ENCODE measurements at regions not wholly inside any gene's neighbourhood (a gene's known extent, or its start where the extent isn't known, plus 50 kb on each side); places are given as distances from the start of the nearest gene placed in this dataset.

DNA sequence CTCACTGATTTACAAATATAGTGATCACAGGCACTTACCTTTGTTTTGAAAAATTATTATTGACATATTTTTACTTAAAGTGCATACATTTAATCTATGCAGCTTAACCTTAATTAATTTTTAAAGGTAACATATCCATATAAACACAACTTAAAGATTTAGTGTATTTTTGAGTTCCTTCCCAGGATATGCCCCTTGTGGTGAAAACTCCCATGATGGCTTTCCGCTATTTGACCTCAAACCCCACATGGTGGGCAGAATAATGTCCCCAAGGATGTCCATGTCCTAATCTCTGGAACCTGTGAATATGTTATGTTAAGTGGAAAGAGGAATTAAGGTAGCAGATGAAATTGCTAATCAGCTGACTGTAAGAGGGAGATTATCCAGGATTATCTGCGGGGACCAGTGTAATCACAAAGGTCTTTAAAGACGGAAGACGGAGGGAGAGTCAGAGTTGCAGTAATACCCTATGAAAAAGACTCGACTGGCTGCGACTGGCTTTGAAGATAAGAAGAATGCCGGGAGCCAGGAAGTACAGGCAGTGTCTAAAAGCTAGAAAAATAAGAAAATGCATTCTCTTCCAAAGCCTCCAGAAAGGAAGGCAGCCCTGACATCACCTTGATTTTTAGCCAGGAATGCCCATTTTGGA is 193.9 kb downstream of the ICE1 start:
- no peaks in the 10 kb centered on the region for H3K27me3 ChIP-seq (ENCODE audit: control insufficient read depth in 1 of 2, insufficient read depth in 2 of 2, low read length in 1 of 2)

GRCh38 chr5:5615569-5615968 is 193.1 kb downstream of the ICE1 start:
- 93 to 99% methylated on average over 1 of the region's 1 CpG for WGBS, 2 donors
- peaks cover 0 to 4% of the 10 kb centered on the region in 2 donors for H3K4me1 ChIP-seq (ENCODE audit: control insufficient read depth in 1 of 2, insufficient read depth in 2 of 2, low read length in 2 of 2)
- no peaks in the 10 kb centered on the region for H3K27me3 ChIP-seq (ENCODE audit: control insufficient read depth in 1 of 2, insufficient read depth in 2 of 2, low read length in 1 of 2)
- DNase-seq (no peak), ATAC-seq (ENCODE audit: low FRiP score) (no peak)
- no peaks in the 10 kb centered on the region for H3K36me3 ChIP-seq (ENCODE audit: control insufficient read depth in 1 of 2, insufficient read depth in 2 of 2, low read length in 1 of 2)
- H3K9me3 ChIP-seq (ENCODE audit: control insufficient read depth, low read length): no peaks in the 10 kb centered on the region
- H3K4me3 ChIP-seq (ENCODE audit: low read length in 2 of 2): no peak overlapping the region
- H3K27ac ChIP-seq (ENCODE audit: low read depth in 1 of 2, low read length in 2 of 2): no peak overlapping the region
- intact Hi-C loops (cut with DNase I): no loop called here

More for the DNA sequence above, 193.9 kb downstream of the ICE1 start:
- 16 to 17% methylated on average over 7 of the region's 7 CpGs for WGBS, 2 donors
- no peak overlapping the region for H3K27ac ChIP-seq (ENCODE audit: low read depth in 1 of 2, low read length in 2 of 2)
- peaks cover 0 to 4% of the 10 kb centered on the region in 2 donors for H3K4me1 ChIP-seq (ENCODE audit: control insufficient read depth in 1 of 2, insufficient read depth in 2 of 2, low read length in 2 of 2)
- no peak for DNase-seq
- H3K4me3 ChIP-seq (ENCODE audit: low read length in 2 of 2): no peak overlapping the region
- no peak for ATAC-seq (ENCODE audit: low FRiP score)
- intact Hi-C loops (cut with DNase I): no loop called here
- no peaks in the 10 kb centered on the region for H3K36me3 ChIP-seq (ENCODE audit: control insufficient read depth in 1 of 2, insufficient read depth in 2 of 2, low read length in 1 of 2)
- H3K9me3 ChIP-seq (ENCODE audit: control insufficient read depth, low read length): peaks cover 2% of the 10 kb centered on the region

- no peak for ATAC-seq (ENCODE audit: low FRiP score)
- no peaks in the 10 kb centered on the region for H3K36me3 ChIP-seq (ENCODE audit: control insufficient read depth in 1 of 2, insufficient read depth in 2 of 2, low read length in 1 of 2)
- H3K4me3 ChIP-seq (ENCODE audit: low read length in 2 of 2): no peak overlapping the region
- H3K9me3 ChIP-seq (ENCODE audit: control insufficient read depth, low read length): no peaks in the 10 kb centered on the region
- no peak for DNase-seq
- no peaks in the 10 kb centered on the region for H3K27me3 ChIP-seq (ENCODE audit: control insufficient read depth in 1 of 2, insufficient read depth in 2 of 2, low read length in 1 of 2)
- 83 to 91% methylated on average over 6 of the region's 6 CpGs for WGBS, 2 donors
- H3K4me1 ChIP-seq (ENCODE audit: control insufficient read depth in 1 of 2, insufficient read depth in 2 of 2, low read length in 2 of 2): peaks cover 0 to 4% of the 10 kb centered on the region in 2 donors
- H3K27ac ChIP-seq (ENCODE audit: low read depth in 1 of 2, low read length in 2 of 2): no peak overlapping the region
- intact Hi-C loops (cut with DNase I): no loop called here
These were observed 190.9 kb downstream of the ICE1 start for GRCh38 chr5:5613261-5613990.

DNA sequence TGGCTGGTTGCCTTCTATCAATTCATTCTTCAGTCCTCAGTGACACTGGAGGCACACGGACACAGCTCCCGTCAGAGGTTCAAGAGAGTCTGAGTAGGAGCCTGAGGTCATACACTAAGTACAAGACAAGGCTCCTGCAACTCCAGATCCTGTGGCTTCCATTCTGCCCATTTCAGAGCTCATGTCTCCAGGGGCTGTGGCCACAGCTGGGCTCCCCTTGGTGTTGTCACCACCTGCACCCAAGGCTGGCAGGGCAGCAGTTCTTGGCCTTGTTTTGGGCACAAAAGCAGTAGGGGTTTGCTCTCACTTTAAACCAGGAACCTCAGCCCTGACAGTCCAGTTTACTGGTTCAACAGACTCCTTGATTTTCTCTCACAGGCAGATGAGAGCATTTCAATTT is 189.6 kb downstream of the ICE1 start:
- WGBS, 2 donors: 95 to 97% methylated on average over 2 of the region's 2 CpGs
- no peaks in the 10 kb centered on the region for H3K9me3 ChIP-seq (ENCODE audit: control insufficient read depth, low read length)
- H3K4me1 ChIP-seq (ENCODE audit: control insufficient read depth in 1 of 2, insufficient read depth in 2 of 2, low read length in 2 of 2): peaks cover 0 to 4% of the 10 kb centered on the region in 2 donors
- ATAC-seq (ENCODE audit: low FRiP score) (no peak), DNase-seq (no peak)
- no peaks in the 10 kb centered on the region for H3K36me3 ChIP-seq (ENCODE audit: control insufficient read depth in 1 of 2, insufficient read depth in 2 of 2, low read length in 1 of 2)
- H3K27me3 ChIP-seq (ENCODE audit: control insufficient read depth in 1 of 2, insufficient read depth in 2 of 2, low read length in 1 of 2): no peaks in the 10 kb centered on the region
- no peak overlapping the region for H3K27ac ChIP-seq (ENCODE audit: low read depth in 1 of 2, low read length in 2 of 2)
- intact Hi-C loops (cut with DNase I): no loop called here
- H3K4me3 ChIP-seq (ENCODE audit: low read length in 2 of 2): no peak overlapping the region

- no peak for ATAC-seq (ENCODE audit: low FRiP score)
- WGBS, 2 donors: 92 to 97% methylated on average over 7 of the region's 7 CpGs
- intact Hi-C loops (cut with DNase I): no loop called here
These were observed 187.5 kb downstream of the ICE1 start for GRCh38 chr5:5609935-5610334.

DNA sequence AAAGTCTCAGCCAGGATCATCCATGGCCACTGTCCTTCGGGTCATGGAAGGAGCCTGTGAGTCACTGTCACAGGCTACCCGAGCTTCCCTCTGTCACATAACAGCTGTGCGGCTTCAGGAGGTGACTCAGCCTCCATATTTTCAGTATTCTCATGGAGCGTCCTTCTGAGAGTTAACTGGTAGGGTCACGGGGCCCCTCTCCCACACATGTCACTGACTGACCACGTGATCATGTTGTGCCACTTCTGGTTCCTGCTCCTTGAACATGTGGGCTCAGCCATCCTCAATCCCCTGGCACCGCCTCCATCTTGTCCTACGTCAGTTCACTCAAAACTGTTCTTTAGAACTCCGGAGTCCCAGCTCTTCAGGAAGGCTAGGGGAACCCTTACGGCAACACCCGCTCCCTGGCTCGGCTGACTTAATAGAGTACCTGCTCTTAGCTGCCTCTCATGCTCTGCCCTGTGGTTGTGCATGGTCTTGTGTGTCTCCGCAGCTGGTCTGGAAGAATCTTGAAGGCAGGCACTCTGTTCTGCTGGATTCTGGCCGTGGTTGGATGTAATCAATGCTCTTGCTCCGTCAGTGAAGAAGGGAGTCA is 182.8 kb downstream of the ICE1 start:
- Histone ChIP-seq H3K27me3 (ENCODE audit: control insufficient read depth in 1 of 2, insufficient read depth in 2 of 2, low read length in 1 of 2) (no peaks in the 10 kb centered on the region), H3K4me1 (ENCODE audit: control insufficient read depth in 1 of 2, insufficient read depth in 2 of 2, low read length in 2 of 2) (no peaks in the 10 kb centered on the region), H3K4me3 (ENCODE audit: low read length in 2 of 2) (no peak overlapping the region), H3K9me3 (ENCODE audit: control insufficient read depth, low read length) (no peaks in the 10 kb centered on the region), H3K27ac (ENCODE audit: low read depth in 1 of 2, low read length in 2 of 2) (no peak overlapping the region), H3K36me3 (ENCODE audit: control insufficient read depth in 1 of 2, insufficient read depth in 2 of 2, low read length in 1 of 2) (no peaks in the 10 kb centered on the region)
- ATAC-seq (ENCODE audit: low FRiP score): no peak
- no peak for DNase-seq
- WGBS, 2 donors: 87 to 93% methylated on average over 15 of the region's 15 CpGs
- intact Hi-C loops (cut with DNase I): no loop called here

More at GRCh38 chr5:5609935-5610334, 187.5 kb downstream of the ICE1 start:
- no peaks in the 10 kb centered on the region for H3K36me3 ChIP-seq (ENCODE audit: control insufficient read depth in 1 of 2, insufficient read depth in 2 of 2, low read length in 1 of 2)
- H3K27me3 ChIP-seq (ENCODE audit: control insufficient read depth in 1 of 2, insufficient read depth in 2 of 2, low read length in 1 of 2): no peaks in the 10 kb centered on the region
- no peaks in the 10 kb centered on the region for H3K4me1 ChIP-seq (ENCODE audit: control insufficient read depth in 1 of 2, insufficient read depth in 2 of 2, low read length in 2 of 2)
- no peak overlapping the region for H3K4me3 ChIP-seq (ENCODE audit: low read length in 2 of 2)
- no peak for DNase-seq
- no peaks in the 10 kb centered on the region for H3K9me3 ChIP-seq (ENCODE audit: control insufficient read depth, low read length)
- no peak overlapping the region for H3K27ac ChIP-seq (ENCODE audit: low read depth in 1 of 2, low read length in 2 of 2)

GRCh38 chr5:5602554-5602953 is 180.1 kb downstream of the ICE1 start:
- Histone ChIP-seq H3K27me3 (ENCODE audit: control insufficient read depth in 1 of 2, insufficient read depth in 2 of 2, low read length in 1 of 2) (no peaks in the 10 kb centered on the region), H3K4me3 (ENCODE audit: low read length in 2 of 2) (no peak overlapping the region), H3K36me3 (ENCODE audit: control insufficient read depth in 1 of 2, insufficient read depth in 2 of 2, low read length in 1 of 2) (no peaks in the 10 kb centered on the region), H3K9me3 (ENCODE audit: control insufficient read depth, low read length) (no peaks in the 10 kb centered on the region), H3K4me1 (ENCODE audit: control insufficient read depth in 1 of 2, insufficient read depth in 2 of 2, low read length in 2 of 2) (no peaks in the 10 kb centered on the region), H3K27ac (ENCODE audit: low read depth in 1 of 2, low read length in 2 of 2) (no peak overlapping the region)
- WGBS, 2 donors: 96 to 98% methylated on average over 1 of the region's 1 CpG
- intact Hi-C loops (cut with DNase I): no loop called here
- DNase-seq: no peak
- ATAC-seq (ENCODE audit: low FRiP score): no peak

DNA sequence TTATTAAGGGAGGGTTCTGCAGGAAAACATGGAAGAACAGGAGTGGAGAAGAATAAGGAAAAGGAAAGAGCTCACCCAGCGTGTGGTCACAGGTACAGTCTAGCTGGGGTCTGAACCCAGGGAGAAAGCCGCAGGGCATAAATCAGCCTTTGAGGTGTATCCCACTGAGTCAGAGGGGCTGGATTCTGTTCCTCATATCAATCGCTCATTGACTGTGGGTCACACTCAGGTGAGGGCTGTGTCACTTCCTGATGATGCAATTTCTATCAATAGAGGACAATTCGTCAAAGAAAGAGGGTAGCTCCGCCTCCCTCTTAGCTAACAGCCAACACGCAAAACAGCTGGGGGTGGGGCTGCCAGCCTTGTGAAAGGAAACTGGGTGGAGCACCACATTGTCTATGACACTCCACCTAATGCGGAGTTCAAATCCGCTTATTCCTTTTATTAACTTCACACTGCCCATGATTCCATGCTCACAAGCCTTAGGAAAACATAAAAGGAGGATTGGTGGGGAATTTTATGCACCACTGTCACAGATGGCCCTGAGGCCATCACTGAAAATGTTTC is 176.2 kb downstream of the ICE1 start:
- no peaks in the 10 kb centered on the region for H3K4me1 ChIP-seq (ENCODE audit: control insufficient read depth in 1 of 2, insufficient read depth in 2 of 2, low read length in 2 of 2)
- intact Hi-C loops (cut with DNase I): no loop called here
- no peak overlapping the region for H3K27ac ChIP-seq (ENCODE audit: low read depth in 1 of 2, low read length in 2 of 2)
- no peak for ATAC-seq (ENCODE audit: low FRiP score)
- H3K36me3 ChIP-seq (ENCODE audit: control insufficient read depth in 1 of 2, insufficient read depth in 2 of 2, low read length in 1 of 2): no peaks in the 10 kb centered on the region
- no peak overlapping the region for H3K4me3 ChIP-seq (ENCODE audit: low read length in 2 of 2)
- H3K9me3 ChIP-seq (ENCODE audit: control insufficient read depth, low read length): no peaks in the 10 kb centered on the region
- whole genome bisulfite sequencing, 2 donors: 94% methylated on average over 8 of the region's 8 CpGs
- no peaks in the 10 kb centered on the region for H3K27me3 ChIP-seq (ENCODE audit: control insufficient read depth in 1 of 2, insufficient read depth in 2 of 2, low read length in 1 of 2)
- DNase-seq: no peak

Data from aorta (tissue), 5 donors.